Hematopoietic multipotent progenitor cell treated with erythropoietin and hydrocortisone succinate and interleukin-3 and kit ligand, for 17 days (in vitro differentiated cells): ENCODE measurements at regions not wholly inside any gene's neighbourhood (a gene's known extent, or its start where the extent isn't known, plus 50 kb on each side); places are given as distances from the start of the nearest gene placed in this dataset.
"Not testable (repeated sequence)": the region's sequence is repeated elsewhere in the genome, so short reads cannot be mapped to it uniquely, and the experiment has no call there.

Experiments
- DNase-seq: peaks from one replicate; pipeline ENCODE4 v3.0.0-alpha.2; 2015; ENCODE audit warnings: low spot score

DNA sequence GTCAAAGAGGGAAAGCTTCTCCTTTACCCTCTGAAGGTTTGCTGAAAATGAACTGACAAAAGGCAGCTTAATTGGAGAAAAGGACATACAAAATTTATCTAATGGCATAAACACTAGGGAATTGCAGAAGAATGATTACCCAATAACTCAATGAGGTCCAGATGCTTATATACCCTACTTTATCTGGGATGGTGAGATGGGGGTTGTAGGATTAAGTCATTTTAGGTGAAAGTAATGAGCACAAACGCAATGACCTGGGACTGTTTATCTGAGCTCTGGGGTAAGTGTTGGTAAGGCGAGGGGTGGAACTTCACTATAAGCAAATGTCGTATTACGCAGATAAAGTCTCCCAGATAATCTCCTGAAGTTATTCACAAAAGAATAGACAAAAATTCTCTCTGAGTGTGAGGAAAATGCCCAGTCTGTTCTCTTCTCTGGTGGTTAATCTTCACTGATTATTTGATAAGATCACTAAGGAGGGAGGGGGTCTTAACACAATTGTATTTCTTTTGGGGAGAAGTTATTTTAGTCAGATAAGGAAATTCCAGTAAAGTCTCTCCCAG, 1067.8 kb downstream of the DNAJB9 start:
- DNase-seq: no peak

DNA sequence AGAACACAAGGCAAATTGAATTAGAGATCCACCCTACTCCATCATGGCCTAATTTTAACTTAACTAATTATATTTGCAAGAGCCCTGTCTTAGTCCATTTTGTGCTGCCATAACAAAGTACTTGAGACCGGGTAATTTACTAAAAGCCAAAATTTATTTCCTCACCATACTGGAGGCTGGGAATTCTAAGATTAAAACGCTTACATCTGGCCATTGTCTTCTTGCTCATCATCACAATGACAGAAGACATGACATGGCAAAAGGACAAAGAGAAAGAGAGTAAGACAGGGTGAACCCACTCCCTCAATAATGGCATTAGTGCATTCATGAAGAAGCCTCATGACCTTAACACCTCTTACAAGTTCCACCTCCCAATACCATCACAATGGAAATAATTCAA, 1068.6 kb downstream of the DNAJB9 start:
- DNase-seq: no peak

DNA sequence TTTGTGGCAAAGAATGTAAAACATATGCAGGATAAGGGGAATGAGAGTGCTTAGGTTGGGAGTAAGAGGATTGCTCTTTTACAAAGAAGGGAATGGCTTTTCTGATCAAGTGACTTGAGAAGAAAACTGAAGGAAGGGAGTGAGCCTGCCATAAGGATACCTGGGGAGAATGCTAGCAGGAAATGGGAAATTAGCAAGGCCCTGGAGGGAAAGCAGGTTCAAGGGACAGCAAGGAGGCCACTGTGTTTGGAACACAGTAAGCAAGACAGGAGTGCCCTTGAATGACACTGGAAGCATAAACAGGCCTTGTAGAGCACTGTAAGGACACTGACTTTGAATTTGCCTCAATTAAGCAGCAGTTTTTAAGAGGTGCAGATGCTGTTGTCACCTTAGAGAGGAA, 1069.9 kb downstream of the DNAJB9 start:
- no peak for DNase-seq

DNA sequence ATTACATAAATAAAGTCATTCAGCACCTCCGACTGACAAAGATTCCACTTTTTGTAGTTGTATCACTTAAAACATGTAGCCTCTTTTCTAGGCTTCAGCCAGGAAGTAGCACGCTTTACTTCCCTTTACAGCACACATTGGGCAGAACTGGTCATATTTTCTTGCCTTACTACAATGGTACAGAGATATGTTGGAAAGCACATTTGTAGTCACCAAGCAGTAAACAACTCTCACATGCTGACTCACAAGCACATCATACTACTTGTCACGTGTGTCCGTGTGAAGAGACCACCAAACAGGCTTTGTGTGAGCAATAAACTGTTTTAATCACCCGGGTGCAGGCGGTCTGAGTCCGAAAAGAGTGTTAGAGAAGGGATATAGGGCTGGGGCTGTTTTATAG, 1071.8 kb downstream of the DNAJB9 start:
- no peak for DNase-seq

DNA sequence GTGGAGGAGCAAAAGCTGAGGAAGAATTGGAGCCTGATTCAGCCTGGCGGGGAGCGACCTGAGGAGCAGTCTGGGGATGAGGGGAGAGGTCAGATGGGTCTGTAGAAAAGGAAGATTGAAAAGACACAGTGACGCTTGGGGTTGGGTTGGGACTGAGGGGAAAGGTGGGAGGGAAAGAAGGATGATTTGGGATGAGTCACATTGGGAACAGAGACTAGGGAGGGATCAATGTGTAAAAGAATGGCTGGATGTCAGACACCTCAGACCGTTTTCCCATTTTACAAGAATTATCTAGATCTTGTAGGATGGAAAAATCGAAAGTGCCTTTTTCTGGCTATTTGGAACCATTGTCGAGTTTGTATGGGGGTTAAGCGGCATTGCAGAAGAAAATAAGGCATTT, 1076.5 kb downstream of the DNAJB9 start:
- no peak for DNase-seq

DNA sequence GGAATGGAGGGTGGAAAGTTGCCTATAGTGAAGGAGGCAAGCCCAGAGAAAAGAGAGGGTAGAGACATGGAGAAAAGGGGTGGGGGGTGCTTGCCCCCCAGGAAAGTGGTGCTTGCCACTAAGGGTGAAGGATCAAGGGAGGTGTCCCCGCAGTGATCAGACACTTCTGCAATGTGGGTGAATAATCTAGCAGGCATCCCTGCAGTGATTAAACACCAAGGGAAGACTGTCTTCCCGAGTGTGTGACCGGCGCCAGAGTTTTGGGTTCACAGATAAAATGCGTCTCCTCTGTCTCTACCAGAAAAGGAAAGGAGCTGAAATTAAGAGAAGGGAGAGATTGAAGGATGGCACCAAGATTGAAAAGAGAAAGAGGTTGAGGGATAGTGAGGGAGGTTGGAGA, 1076.9 kb downstream of the DNAJB9 start:
- DNase-seq: not testable (repeated sequence)

DNA sequence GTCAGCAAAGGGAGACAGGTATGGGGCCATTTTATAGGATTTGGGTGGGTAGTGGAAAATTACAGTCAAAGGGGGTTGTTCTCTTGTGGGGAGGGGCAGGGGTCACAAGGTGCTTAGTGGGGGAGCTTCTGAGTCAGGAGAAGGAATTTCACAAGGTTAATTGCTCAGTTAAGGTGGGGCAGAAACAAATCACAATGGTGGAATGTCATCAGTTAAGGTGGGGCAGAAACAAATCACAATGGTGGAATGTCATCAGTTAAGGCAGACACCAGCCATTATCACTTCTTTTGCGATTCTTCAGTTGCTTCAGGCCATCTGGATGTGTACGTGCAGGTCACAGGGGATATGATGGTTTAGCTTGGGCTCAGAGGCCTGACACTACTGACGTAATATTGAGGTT, 1077.6 kb downstream of the DNAJB9 start:
- DNase-seq: not testable (repeated sequence)

DNA sequence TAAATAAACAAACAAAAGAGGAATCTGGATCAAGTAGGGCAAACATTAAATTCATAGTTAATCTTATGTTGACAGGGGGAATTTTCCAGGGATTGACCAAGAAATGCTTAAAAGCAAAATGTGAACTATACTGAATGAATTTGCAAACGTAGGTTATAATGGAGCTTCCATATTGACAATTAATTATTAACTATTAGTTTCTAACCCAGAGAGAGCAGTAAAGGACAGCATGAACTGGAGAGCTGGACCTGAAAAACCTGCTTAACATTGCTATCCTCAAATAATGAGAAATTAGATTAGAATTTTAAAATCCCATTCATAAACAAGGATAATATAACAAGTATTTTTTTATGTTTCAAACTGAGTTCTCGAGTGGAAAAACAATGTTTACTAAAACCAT, 1089.6 kb downstream of the DNAJB9 start:
- no peak for DNase-seq

DNA sequence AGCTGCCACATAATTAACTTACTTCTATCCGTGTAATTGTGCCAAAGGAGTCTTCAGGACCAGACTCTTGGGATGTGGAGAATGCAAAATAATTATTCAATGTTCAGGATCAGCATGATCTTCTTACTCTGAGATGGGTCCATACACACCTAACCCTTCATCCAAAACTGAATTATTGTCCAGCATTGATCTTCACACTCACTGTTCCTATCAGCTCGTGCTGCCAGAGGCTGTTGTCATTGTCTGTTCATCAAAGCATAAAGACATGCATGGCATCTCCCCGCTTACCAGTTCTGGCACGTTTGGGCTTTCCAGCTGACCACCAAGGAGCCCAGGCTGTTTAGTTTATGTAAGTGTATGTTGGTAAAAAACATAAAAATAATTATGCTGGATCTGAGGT, 1090.7 kb downstream of the DNAJB9 start:
- DNase-seq: no peak

DNA sequence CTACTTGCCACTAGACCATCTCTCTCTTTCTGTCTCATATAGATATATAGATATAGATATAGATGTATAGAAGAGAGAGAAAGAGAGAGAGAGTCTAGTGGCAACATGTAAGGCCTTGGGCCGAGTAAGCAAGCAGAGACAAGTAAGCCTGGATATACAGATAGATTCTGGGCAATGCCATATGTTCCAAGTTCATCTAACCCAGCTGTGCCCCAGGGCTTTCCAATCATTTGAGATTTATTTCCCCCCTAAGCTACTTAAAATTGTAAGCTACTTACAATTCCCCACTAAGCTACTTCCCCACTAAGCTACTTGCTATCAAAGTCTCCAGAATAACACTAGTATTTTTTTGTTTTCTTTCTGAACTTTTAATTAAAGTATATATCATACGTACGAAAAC, 1094.1 kb downstream of the DNAJB9 start:
- no peak for DNase-seq

DNA sequence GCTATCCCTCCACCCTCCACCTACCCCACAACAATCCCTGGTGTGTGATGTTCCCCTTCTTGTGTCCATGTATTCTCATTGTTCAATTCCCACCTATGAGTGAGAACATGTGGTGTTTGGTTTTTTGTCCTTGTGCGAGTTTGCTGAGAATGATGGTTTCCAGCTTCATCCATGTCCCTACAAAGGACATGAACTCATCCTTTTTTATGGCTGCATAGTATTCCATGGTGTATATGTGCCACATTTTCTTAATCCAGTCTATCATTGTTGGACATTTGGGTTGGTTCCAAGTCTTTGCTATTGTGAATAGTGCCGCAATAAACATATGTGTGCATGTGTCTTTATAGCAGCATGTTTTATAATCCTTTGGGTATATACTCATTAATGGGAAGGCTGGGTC, 1117.6 kb downstream of the DNAJB9 start:
- DNase-seq: not testable (repeated sequence)

DNA sequence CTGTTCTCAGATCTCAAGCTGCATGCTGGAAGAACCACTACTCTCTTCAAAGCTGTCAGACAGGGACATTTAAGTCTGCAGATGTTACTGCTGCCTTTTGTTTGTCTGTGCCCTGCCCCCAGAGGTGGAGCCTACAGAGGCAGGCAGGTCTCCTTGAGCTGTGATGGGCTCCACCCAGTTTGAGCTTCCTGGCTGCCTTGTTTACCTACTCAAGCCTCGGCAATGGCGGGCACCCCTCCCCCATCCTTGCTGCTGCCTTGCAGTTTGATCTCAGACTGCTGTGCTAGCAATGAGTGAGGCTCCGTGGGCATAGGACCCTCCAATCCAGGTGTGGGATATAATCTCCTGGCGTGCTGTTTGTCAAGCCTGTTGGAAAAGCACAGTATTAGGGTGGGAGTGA, 1122.9 kb downstream of the DNAJB9 start:
- not testable (repeated sequence) for DNase-seq

DNA sequence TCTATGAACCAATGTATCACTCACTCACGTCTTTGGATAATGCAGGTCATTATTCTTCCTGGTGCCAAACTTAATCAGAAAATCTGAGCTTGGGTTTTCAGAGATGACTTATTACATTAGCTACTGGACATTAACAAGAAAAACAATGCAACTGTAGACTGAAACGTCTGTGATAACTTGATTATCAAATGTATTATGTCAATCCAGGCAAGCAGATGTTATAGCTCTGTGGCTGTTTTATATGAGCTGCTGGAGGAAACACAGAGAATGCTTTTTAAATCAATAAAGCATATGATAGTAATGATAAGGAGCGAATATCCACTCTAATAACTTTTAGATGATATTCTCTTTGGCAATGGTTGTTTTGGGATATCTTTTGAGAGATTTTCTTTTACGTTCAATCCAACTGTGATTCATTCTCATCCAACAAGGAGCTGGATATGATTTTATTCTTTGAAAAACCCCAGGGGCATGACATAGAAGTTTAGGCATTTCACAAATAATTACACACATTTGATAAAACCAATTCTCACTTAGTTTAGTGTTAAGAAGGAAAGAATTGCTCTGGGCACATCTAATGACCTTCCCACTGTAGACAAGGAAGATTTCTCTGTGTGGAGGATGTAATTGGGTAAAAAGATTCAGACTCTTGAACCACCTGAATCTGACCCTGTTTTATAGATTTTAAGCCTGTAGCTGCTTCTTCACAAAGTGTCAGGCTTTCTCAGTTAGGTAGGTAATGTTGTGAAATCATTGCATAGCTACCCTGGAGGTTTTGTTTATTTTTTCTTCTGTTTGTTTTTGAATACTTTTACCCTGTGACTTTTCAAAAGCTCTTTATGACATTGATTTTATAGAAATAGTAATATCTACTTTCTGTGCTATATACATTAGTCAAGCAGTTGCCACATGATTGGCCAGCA, 1124.7 kb downstream of the DNAJB9 start:
- no peak for DNase-seq

DNA sequence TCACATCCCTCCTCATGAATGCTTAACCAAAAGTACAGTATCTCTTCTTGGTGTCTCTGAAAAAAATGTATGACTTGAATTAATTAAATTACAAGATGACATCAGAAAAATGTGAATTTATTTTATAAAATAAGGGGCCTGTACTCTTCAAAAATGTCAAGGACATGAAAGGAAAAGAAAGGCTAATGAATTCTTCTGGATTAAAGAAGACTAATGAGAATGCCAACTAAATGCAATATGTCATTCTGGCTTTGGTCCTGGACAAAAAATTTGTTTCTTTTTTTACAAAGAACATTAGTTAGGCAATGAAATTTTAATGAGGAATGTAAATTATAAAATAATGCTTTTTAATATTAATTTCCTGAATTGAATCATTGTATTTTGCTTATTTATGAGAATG, 1125.7 kb downstream of the DNAJB9 start:
- no peak for DNase-seq

DNA sequence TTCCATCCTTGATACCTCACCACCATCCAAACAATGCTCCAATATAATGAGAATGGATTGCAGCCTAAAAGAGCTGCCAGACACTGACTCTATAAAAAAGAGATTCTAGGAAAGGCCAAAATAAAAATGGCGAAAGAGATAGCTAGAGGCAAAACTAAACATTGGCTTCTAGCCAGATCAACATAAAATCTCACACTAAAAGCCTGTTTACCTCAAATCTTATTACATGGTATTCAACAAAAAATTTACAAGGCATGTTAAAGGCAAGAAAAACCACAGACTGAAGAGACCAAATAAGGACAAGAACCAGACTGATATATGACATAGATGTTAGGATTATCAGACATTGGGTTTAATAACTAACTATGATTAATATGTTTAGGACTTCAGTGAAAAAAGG, 1127.0 kb downstream of the DNAJB9 start:
- DNase-seq: no peak

DNA sequence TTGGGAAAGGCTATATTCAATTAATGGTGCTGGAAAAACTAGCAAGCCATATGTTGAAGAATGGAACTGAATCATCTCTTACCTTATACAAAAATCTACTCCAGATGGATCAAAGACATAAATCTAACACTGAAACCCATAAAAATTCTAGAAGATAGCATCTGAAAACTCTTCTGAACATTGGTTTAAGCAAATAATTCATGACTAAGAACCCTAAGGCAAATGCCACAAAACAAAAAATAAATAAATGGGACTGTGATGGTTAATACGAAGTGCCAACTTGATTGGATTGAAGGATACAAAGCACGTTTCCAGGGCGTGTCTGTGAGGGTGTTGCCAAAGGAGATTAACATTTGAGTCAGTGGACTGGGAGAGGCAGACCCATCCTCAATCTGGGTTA, 1130.0 kb downstream of the DNAJB9 start:
- no peak for DNase-seq

DNA sequence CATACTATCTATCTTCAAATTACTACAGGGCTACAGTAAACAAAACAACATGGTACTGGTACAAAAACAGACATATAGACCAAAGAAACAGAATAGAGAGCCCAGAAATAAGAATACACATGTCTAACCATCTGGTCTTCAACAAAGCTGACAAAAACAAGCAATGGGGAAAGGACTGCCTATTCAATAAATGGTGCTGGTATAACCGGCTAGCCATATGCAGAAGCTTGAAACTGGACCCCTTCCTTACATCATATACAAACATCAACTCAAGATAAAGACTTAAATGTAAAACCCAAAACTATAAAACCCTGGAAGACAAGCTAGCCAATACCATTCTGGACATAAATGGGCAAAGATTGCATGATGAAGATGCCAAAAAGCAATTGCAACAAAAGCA, 1143.7 kb downstream of the DNAJB9 start:
- no peak for DNase-seq

DNA sequence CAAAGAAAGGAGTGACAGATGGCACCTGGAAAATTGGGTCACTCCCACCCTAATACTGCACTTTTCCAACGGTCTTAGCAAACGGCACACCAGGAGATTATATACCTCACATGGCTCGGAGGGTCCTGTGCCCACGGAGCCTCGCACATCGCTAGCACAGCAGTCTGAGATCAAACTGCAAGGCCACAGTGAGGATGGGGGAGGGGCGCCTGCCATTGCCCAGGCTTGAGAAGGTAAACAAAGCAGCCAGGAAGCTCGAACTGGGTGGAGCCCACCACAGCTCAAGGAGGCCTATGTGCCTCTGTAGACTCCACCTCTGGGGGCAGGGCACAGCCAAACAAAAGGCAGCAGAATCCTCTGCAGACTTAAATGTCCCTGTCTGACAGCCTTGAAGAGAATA, 1149.7 kb downstream of the DNAJB9 start:
- not testable (repeated sequence) for DNase-seq

DNA sequence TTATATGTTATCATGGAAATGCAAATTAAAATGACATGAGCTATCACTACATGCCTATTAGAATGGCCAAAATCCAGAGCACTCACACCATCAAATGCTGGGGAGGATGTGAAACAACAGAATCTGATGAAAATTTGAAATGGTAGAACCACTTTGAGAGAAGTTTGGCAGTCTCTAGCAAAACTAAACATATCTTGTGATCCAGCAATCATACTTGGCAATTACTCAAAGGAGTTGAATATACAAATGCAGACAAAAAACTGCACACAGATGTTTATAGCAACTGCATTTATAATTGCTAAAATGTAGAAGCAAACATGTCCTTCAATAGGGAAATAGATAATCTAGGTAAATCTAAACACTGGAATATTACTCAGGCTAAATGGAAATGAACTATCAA, 1164.9 kb downstream of the DNAJB9 start:
- DNase-seq: no peak

DNA sequence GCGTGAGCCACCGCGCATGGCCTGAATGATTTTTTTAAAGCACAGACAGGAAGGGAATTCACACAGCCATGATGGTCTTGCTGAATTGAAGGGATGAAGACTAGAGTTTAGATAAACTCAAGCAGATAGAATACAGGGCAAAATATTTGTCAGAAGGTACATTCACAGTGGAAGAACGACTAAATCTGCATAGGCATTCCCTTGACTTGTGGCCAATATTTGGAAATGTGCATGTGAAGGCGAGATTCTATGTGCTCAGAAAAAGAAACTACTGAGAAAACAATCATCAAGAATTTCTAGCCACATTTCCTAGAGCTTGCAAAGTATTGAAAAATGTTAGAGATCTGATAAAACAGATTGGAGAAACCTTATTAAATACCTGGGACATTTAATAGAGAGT, 1166.2 kb downstream of the DNAJB9 start:
- DNase-seq: no peak

DNA sequence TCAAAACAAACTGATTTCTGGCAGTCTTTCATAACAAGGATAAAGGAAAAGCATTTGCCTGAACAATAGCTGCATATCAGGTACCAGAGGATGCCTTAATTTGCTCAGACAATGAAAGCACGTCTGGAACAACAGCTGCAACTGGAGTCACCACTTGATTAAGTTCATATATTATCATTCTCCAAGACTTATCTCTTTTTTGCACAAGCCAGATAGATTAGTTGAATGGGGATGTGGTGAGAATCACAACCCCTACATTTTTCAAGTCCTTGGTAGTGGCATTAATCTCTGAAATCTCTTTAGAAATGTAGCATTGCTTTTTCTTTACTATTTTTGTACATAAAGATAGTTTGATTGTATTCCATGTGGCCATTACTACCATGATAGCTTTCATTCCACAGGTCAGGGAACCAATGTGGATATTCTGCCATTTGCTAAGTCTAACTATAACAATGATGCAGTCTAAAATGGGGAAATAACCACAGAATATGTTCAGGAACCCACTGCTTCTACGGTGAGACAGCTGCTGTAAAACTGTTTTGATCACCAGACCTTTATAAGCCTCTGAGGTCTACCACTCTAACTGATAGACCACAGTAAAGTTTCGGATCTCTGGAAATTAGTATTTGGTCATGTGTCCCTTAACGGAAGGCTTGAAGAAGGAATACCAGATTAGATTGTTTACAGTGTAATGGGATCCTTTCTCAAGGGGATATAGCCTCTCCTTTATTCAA, 1176.2 kb downstream of the DNAJB9 start:
- DNase-seq: no peak

DNA sequence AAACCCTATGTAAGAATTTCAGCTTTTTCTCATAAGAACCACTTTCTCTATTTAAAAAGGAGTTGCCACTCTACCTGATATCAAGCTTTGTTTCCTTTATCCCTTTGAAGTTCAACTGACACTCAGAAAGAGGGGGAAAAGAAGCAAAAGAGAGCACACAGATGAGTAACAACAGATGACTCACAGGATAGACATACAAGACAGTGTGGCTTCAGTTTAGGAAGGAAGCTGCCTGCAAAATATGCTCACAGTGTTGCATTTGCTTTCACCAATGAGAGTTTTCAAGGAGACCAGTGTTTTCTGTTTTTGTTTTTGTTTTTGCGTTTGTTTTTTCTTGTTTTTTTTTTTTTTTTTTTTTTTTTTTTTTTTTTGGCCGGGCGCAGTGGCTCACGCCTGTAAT, 1181.6 kb downstream of the DNAJB9 start:
- DNase-seq: no peak

DNA sequence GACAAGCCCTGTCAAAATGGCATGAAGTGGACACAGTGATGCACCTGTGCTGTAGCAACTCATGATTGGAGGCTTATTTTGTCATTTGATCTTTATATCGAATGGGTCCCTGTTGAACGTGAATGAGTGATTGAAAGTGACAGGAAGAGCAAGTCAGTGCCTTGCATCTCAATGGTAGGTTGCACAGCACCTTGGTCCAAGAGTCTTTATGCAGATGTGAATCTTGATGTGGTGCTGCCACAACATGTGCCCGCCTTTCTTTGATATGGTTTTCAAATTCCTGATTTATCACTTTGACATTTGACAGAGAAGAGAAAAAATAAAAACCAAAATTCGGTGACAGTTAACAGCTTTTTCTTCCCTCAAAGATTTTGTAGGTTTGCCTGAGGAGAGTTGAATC, 1182.4 kb downstream of the DNAJB9 start:
- no peak for DNase-seq
